Ovary (tissue), 7 donors: ENCODE measurements at regions not wholly inside any gene's neighbourhood (a gene's known extent, or its start where the extent isn't known, plus 50 kb on each side); places are given as distances from the start of the nearest gene placed in this dataset.

Source experiments
- DNase-seq, 5 donors: peaks; one replicate each; pipeline ENCODE4 v3.0.0-alpha.2; 2019 to 2020
- H3K27ac ChIP-seq, 2 donors: fragments of 200-600 bp; one replicate each; pipeline versions ENCODE4 v1.5.1 to v1.8.0; 2019 to 2022
- H3K27me3 ChIP-seq: fragments of 200-600 bp; one replicate; pipeline ENCODE4 v1.8.0; 2022
- H3K36me3 ChIP-seq: fragments of 200-600 bp; sonication (generic); one replicate; pipeline ENCODE4 v1.5.1; 2019
- H3K4me1 ChIP-seq: one replicate; pipeline ENCODE4 v1.8.1; 2013; ENCODE audit warnings: mild to moderate bottlenecking, moderate library complexity; ENCODE audit not compliant: insufficient read depth
- H3K4me3 ChIP-seq: fragments of 200-600 bp; sonication (generic); one replicate; pipeline ENCODE4 v1.5.1; 2017
- H3K9me3 ChIP-seq, 2 donors: fragments of 200-600 bp in 1 of 2; sonication (generic) in 1 of 2; one replicate each; pipeline versions ENCODE4 v1.5.1 to v1.8.1; 2013 to 2019; ENCODE audit warnings: mild to moderate bottlenecking in 1 of 2, moderate library complexity in 1 of 2
- CTCF ChIP-seq, 3 donors: fragments of 450-650 bp in 2 of 3; fragments of 200-600 bp in 1 of 3; IDR thresholded peaks; one replicate each; pipeline versions ENCODE4 v1.5.1 to v1.8.0; 2016 to 2022; ENCODE audit warnings: antibody characterized with exemption in 3 of 3, mild to moderate bottlenecking in 1 of 3
- EP300 ChIP-seq: sonication (generic); formaldehyde crosslinking; IDR thresholded peaks from one replicate; pipeline ENCODE4 v1.6.1; 2017; ENCODE audit warnings: antibody characterized with exemption
- POLR2A ChIP-seq: fragments of 450-650 bp; IDR thresholded peaks from one replicate; pipeline ENCODE4 v1.6.1; 2017; ENCODE audit warnings: antibody characterized with exemption, mild to moderate bottlenecking, moderate library complexity
- WGBS, 3 donors: extraction: QIAGEN DNeasy Blood & Tissue Kit in 1 of 3; methylation state at CpG; one replicate each; pipeline versions ENCODE4 v1.1.5 to v1.1.7; 2013 to 2017; 5-methylcytosine and 5-hydroxymethylcytosine counted together
- intact Hi-C, 4 donors: fragments of 100-400 bp; cut with DNase I; formaldehyde crosslinking; loops; one replicate each; pipeline versions ENCODE4 v1.11.0 to v1.15.1; 2022 to 2023
- donor health status: DM: no; HTN: no; CAD: no; lungs with moderate emphysema.
- donor health status: DM: no; HTN: no; CAD: no.
- donor health status: Bipolar disorder and iron deficiency.
- donor health status: DM: no; HTN: no; CAD: no.
- donor health status: DM: yes; HTN: yes; CAD: no.

GRCh38 chr11:128301756-128302155 lies 285.6 kb downstream of the ETS1 start:
- TF ChIP-seq EP300 (no peak), CTCF (IDR thresholded peaks at IDR 0.05) (no peak), POLR2A (no peak)
- 80 to 82% (median 80%) methylated on average over 2 of the region's 2 CpGs for WGBS, 3 donors
- Histone ChIP-seq H3K9me3 (no peaks in the 10 kb centered on the region), H3K27ac (no peak overlapping the region), H3K36me3 (no peaks in the 10 kb centered on the region), H3K27me3 (no peaks in the 10 kb centered on the region), H3K4me3 (no peak overlapping the region), H3K4me1 (no peaks in the 10 kb centered on the region)
- no peak for DNase-seq
- intact Hi-C loops = no loop called here

GRCh38 chr11:128300785-128301184 lies 286.6 kb downstream of the ETS1 start:
- no peaks in the 10 kb centered on the region for H3K4me1 ChIP-seq
- WGBS, 3 donors = 84 to 91% (median 90%) methylated on average over 2 of the region's 2 CpGs
- no peak overlapping the region for H3K4me3 ChIP-seq
- H3K36me3 ChIP-seq = no peaks in the 10 kb centered on the region
- no peak for DNase-seq
- intact Hi-C loops = no loop called here
- no peak overlapping the region for H3K27ac ChIP-seq
- no peak for TF ChIP-seq EP300
- no peak for TF ChIP-seq POLR2A
- no peak for TF ChIP-seq CTCF (IDR thresholded peaks at IDR 0.05)
- H3K27me3 ChIP-seq = no peaks in the 10 kb centered on the region
- no peaks in the 10 kb centered on the region for H3K9me3 ChIP-seq

- Histone ChIP-seq H3K4me3 (no peak overlapping the region), H3K27ac (no peak overlapping the region), H3K27me3 (no peaks in the 10 kb centered on the region), H3K36me3 (no peaks in the 10 kb centered on the region), H3K4me1 (no peaks in the 10 kb centered on the region), H3K9me3 (no peaks in the 10 kb centered on the region)
- TF ChIP-seq POLR2A (no peak), CTCF (IDR thresholded peaks at IDR 0.05) (no peak), EP300 (no peak)
- 80 to 86% (median 86%) methylated on average over 6 of the region's 6 CpGs for WGBS, 3 donors
- DNase-seq = no peak
- intact Hi-C loops = loop anchor here in 2 of 4 donors (10.0 kb wide), 5 partner anchors 106 to 526 kb away; no protein-coding TSS in a partner anchor
These were observed 288.1 kb downstream of the ETS1 start for GRCh38 chr11:128299132-128299726.

GRCh38 chr11:128298271-128298670 lies 289.1 kb downstream of the ETS1 start:
- 84 to 93% (median 88%) methylated on average over 2 of the region's 2 CpGs for WGBS, 3 donors
- Histone ChIP-seq H3K27ac (no peak overlapping the region), H3K27me3 (no peaks in the 10 kb centered on the region), H3K4me3 (no peak overlapping the region), H3K9me3 (no peaks in the 10 kb centered on the region), H3K4me1 (no peaks in the 10 kb centered on the region), H3K36me3 (no peaks in the 10 kb centered on the region)
- intact Hi-C loops = loop anchor here in 2 of 4 donors (10.0 kb wide), 5 partner anchors 107 to 527 kb away; no protein-coding TSS in a partner anchor
- TF ChIP-seq POLR2A = no peak
- no peak for TF ChIP-seq CTCF (IDR thresholded peaks at IDR 0.05)
- no peak for TF ChIP-seq EP300
- DNase-seq = no peak
